Lower leg skin (tissue), 4 donors: ENCODE measurements at regions not wholly inside any gene's neighbourhood (a gene's known extent, or its start where the extent isn't known, plus 50 kb on each side); places are given as distances from the start of the nearest gene placed in this dataset.

Source experiments
- DNase-seq, 2 donors: peaks; one replicate each; pipeline ENCODE4 v3.0.0-alpha.2; 2019; ENCODE audit warnings: low spot score in 2 of 2
- H3K4me3 ChIP-seq: fragments of 200-600 bp; sonication (generic); 2 replicates; pipeline ENCODE4 v1.5.1; 2017; ENCODE audit warnings: mild to moderate bottlenecking, low read depth; ENCODE audit not compliant: poor library complexity, severe bottlenecking
- POLR2A ChIP-seq, 2 donors: fragments of 450-650 bp; IDR thresholded peaks; one replicate each; pipeline ENCODE4 v1.6.1; 2016 to 2017; ENCODE audit warnings: antibody characterized with exemption in 2 of 2, mild to moderate bottlenecking in 1 of 2, moderate library complexity in 1 of 2
- WGBS, 2 donors: methylation state at CpG; one replicate each; pipeline ENCODE4 v1.1.5; 2018; 5-methylcytosine and 5-hydroxymethylcytosine counted together
- intact Hi-C: fragments of 100-400 bp; cut with DNase I; formaldehyde crosslinking; loops from one replicate; pipeline ENCODE4 v1.15.0; 2023; ENCODE audit warnings: low total_unique reads
- TF ChIP-seq, protein P1 (sequence below), 3 donors: fragments of 450-650 bp; IDR thresholded peaks; one replicate each; pipeline ENCODE4 v1.5.1; 2016; ENCODE audit warnings: antibody characterized with exemption in 3 of 3, mild to moderate bottlenecking in 3 of 3, moderate library complexity in 2 of 3

DNA sequence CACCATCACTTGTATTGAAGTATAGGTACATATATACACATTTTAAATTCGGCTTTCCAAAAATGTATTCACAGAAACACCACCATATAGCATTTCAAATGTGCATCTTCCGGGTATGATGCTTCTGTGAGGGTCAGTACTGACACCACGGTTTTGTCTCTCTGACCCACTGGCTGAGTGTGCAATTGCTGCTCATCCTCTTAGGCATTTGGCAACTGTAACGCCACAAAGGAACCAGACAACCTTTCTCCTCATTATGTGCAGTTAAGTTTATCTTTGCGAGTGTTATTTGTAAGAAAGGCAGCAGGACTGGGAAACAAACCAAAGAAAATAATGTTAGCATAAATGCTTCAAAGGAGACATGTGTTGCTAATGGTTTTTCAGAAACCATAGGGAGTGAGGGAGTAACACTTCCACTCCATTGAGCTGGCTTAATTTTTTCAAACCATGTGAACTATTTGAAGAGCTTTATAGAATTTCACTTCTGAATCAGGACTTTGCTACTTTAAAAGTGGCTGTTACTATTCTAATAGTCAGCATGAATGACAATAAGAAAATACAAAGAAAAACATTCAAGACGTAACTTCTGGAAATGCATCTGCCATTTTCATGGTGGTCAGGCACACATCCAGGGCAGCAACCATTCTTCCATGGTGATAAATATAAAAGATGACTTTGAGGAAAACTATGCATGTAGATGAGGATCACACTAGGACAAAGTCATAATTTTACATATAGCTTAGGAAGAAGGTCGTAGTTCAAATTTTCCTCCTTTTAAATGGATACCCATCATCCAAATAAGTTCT is 423.3 kb downstream of the MZT1 start:
- no peak overlapping the region for H3K4me3 ChIP-seq
- intact Hi-C loops: no loop called here
- no peak for TF ChIP-seq POLR2A (IDR thresholded peaks at IDR 0.05)
- TF ChIP-seq, protein P1, sequence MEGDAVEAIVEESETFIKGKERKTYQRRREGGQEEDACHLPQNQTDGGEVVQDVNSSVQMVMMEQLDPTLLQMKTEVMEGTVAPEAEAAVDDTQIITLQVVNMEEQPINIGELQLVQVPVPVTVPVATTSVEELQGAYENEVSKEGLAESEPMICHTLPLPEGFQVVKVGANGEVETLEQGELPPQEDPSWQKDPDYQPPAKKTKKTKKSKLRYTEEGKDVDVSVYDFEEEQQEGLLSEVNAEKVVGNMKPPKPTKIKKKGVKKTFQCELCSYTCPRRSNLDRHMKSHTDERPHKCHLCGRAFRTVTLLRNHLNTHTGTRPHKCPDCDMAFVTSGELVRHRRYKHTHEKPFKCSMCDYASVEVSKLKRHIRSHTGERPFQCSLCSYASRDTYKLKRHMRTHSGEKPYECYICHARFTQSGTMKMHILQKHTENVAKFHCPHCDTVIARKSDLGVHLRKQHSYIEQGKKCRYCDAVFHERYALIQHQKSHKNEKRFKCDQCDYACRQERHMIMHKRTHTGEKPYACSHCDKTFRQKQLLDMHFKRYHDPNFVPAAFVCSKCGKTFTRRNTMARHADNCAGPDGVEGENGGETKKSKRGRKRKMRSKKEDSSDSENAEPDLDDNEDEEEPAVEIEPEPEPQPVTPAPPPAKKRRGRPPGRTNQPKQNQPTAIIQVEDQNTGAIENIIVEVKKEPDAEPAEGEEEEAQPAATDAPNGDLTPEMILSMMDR (IDR thresholded peaks at IDR 0.05): no peak
- 73 to 74% methylated on average over 7 of the region's 7 CpGs for WGBS, 2 donors
- DNase-seq: no peak

- DNase-seq: no peak
- no peak for TF ChIP-seq POLR2A (IDR thresholded peaks at IDR 0.05)
- TF ChIP-seq, protein P1 (IDR thresholded peaks at IDR 0.05): no peak
- no peak overlapping the region for H3K4me3 ChIP-seq
- WGBS, 2 donors: 69 to 72% methylated on average over 3 of the region's 3 CpGs
- intact Hi-C loops: no loop called here
Measured at GRCh38 chr13:72296246-72296645, 429.2 kb upstream of the DACH1 start.

GRCh38 chr13:72295153-72295552 is 428.1 kb upstream of the DACH1 start:
- TF ChIP-seq, protein P1 (IDR thresholded peaks at IDR 0.05): no peak
- no peak for DNase-seq
- intact Hi-C loops: no loop called here
- WGBS, 2 donors: 47 to 64% methylated on average over 2 of the region's 2 CpGs
- H3K4me3 ChIP-seq: no peak overlapping the region

- TF ChIP-seq, protein P1 (IDR thresholded peaks at IDR 0.05): no peak
- no peak for TF ChIP-seq POLR2A (IDR thresholded peaks at IDR 0.05)
- intact Hi-C loops: no loop called here
- 82 to 94% methylated on average over 1 of the region's 1 CpG for WGBS, 2 donors
- DNase-seq: no peak
- H3K4me3 ChIP-seq: no peak overlapping the region
Measured at GRCh38 chr13:72293206-72293605, 426.2 kb upstream of the DACH1 start.

- TF ChIP-seq POLR2A (IDR thresholded peaks at IDR 0.05): no peak
- TF ChIP-seq, protein P1 (IDR thresholded peaks at IDR 0.05): no peak
- H3K4me3 ChIP-seq: no peak overlapping the region
- intact Hi-C loops: no loop called here
- DNase-seq: no peak
Measured at GRCh38 chr13:72290962-72291681, 424.1 kb upstream of the DACH1 start.
